ENCODE measurements at regions not wholly inside any gene's neighbourhood (a gene's known extent, or its start where the extent isn't known, plus 50 kb on each side); places are given as distances from the start of the nearest gene placed in this dataset.
"Not testable (repeated sequence)": the region's sequence is repeated elsewhere in the genome, so short reads cannot be mapped to it uniquely, and the experiment has no call there.

DNA sequence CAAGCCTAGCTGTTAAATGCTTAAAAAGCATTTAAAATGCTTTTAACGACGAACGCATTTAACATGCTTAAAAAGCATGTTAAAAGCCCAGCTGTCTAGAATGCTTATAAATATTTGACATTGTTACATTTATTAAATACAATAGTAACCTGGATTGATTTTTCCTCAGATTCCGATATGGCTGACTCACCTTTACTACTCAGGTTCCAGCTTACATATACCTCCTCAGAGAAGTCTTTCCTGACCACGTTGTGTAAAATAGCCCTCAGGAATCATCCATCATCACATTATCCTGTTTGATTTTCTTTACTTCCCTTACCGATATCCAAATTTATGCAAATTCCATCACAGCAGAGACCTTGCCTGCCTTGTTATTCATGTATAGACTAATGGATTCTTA lies 51.4 kb downstream of the SLC41A2 start:
- Histone ChIP-seq H3K27me3 (no peaks in the 10 kb centered on the region), H3K4me1 (no peaks in the 10 kb centered on the region), H3K9me3 (replicated peaks) (no peaks in the 10 kb centered on the region), H3K4me3 (no peak overlapping the region), H3K27ac (no peak overlapping the region), H3K36me3 (no peaks in the 10 kb centered on the region)
- DNase-seq, result no peak

DNA sequence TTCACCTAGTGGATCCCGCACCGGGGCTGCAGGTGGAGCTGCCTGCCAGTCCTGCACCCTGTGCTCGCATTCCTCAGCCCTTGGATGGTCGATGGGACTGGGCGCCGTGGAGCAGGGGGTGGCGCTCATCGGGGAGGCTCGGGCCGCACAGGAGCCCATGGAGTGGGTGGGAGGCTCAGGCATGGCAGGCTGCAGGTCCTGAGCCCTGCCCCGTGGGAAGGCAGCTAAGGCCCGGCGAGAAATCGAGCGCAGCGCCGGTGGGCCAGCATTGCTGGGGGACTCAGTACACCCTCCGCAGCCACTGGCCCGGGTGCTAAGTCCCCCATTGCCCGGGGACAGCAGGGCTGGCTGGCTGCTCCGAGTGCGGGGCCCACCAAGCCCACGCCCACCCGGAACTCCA lies 52.6 kb downstream of the SLC41A2 start:
- H3K36me3 ChIP-seq; H3K27me3 ChIP-seq; H3K27ac ChIP-seq; H3K4me1 ChIP-seq; H3K4me3 ChIP-seq; H3K9me3 ChIP-seq (replicated peaks); DNase-seq: not testable (repeated sequence)

DNA sequence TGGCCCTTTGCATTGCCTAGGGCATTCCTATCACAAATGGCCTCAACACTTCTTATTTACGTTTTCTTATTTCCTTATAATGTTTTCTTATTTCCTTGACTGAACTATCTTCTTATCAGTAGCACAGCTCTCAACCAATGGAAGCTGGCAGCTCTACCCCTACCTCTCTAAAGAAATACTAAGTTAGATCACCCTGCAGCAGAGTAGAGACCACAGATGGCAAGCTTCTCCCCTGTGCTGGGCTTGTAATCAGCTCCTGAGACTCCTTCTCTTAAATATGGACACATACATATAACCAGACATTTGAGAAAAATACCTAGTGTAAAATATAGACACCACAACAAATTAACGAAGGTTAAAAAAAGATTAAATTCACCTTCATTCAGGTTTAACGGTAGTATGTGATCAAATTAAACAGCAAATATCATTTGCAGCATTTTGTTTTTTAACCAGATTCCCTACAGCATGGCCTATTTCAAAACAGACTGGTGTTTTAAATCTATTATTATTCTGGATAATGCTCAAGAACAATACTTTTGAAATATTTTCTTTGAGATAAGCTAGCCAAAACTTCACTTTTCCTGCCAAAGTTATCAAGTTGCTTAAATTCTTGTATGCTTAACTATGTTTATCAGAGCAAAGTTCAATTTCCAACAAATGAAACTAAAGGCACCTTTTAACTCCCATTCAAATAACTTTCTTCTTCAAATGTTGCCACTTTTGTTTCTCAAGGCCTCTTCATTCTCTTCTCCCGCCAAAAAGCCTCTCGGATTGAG lies 54.3 kb downstream of the SLC41A2 start:
- H3K27me3 ChIP-seq, result no peaks in the 10 kb centered on the region
- H3K27ac ChIP-seq, result no peak overlapping the region
- H3K4me1 ChIP-seq, result no peaks in the 10 kb centered on the region
- no peaks in the 10 kb centered on the region for H3K36me3 ChIP-seq
- no peak for DNase-seq
- no peak overlapping the region for H3K4me3 ChIP-seq
- no peaks in the 10 kb centered on the region for H3K9me3 ChIP-seq (replicated peaks)

DNA sequence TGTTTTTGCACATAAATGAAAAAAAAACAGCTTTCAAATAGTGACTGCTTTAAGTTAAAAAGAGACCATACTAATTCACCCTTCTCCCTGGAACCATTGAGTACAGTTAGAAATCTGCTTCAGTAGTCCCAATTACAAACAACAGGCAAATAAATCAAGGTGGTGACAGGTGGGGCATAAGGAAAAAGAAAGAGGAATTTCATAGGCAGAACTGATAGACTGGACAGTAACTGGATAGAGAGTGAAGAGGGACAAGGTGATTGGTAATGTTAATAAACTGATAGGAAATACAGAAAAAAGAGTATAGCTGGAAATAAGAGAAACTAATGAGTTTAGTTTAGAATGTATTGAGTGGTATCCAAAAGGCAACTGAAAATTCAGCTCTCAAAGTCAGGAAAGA lies 56.0 kb downstream of the SLC41A2 start:
- DNase-seq, result no peak

DNA sequence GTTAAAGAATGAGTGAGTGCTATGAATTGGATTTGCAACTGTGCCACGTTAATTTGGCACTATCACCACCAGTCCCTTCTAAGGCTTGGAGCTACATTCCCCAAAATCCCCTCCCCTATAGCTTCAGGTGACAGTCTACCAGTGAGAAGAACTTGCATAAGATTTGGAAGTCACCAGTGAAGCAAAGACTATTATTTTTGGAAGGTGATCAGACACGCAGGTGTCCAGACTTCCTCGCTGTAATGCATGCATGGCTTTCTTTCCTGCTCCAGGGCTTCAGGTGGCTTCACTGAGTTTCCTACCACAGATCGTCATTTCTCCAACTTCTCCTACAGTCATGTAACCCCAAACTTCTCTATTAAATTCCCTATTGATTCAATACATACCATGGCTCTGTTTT lies 61.4 kb downstream of the SLC41A2 start:
- no peaks in the 10 kb centered on the region for H3K9me3 ChIP-seq (replicated peaks)
- H3K27ac ChIP-seq, result no peak overlapping the region
- no peaks in the 10 kb centered on the region for H3K36me3 ChIP-seq
- no peak overlapping the region for H3K4me3 ChIP-seq
- H3K4me1 ChIP-seq, result no peaks in the 10 kb centered on the region
- H3K27me3 ChIP-seq, result no peaks in the 10 kb centered on the region
- no peak for DNase-seq

More for the DNA sequence above, 56.0 kb downstream of the SLC41A2 start:
- no peaks in the 10 kb centered on the region for H3K27me3 ChIP-seq
- no peaks in the 10 kb centered on the region for H3K4me1 ChIP-seq
- H3K36me3 ChIP-seq, result no peaks in the 10 kb centered on the region
- no peak overlapping the region for H3K27ac ChIP-seq
- H3K9me3 ChIP-seq (replicated peaks), result no peaks in the 10 kb centered on the region
- no peak overlapping the region for H3K4me3 ChIP-seq

DNA sequence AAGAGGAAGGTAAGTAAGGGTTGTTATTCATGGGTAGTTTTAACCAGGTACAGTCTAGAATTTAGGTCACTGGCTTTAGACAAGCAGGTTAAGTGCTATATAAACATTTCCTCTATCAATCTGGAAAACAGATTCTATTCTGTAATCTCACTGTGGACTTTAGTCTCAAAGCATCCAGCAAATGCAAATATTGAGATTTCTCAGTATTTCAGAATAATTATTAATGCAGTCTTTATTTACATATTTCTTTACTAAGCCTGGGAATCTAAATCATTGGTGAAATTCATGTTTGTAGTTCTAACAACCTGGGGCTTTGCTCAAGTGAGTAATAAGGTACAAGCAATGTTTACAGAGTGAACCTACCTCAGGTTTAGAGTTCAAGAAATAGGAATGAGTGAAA lies 61.9 kb downstream of the SLC41A2 start:
- no peak overlapping the region for H3K27ac ChIP-seq
- no peaks in the 10 kb centered on the region for H3K36me3 ChIP-seq
- no peaks in the 10 kb centered on the region for H3K27me3 ChIP-seq
- DNase-seq, result no peak
- H3K4me1 ChIP-seq, result no peaks in the 10 kb centered on the region
- no peaks in the 10 kb centered on the region for H3K9me3 ChIP-seq (replicated peaks)
- H3K4me3 ChIP-seq, result no peak overlapping the region

DNA sequence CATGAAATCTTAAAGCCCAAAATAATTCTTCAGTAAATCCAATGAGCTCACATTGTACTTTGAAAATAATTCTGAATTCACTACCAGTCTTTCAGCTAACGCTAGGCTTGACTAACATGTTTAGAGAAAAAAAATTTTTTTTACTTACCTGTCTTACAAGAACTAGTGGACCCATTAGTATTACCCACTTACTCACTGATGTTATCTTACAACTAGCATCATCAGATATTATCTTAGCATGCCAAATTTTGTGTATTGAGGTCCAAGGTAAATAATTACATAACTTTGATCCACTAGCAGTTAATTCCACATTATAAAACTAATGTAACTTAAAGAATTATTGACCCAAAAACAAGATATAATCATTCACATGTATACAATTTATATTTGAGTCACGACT lies 62.7 kb downstream of the SLC41A2 start:
- no peaks in the 10 kb centered on the region for H3K36me3 ChIP-seq
- H3K4me1 ChIP-seq, result no peaks in the 10 kb centered on the region
- H3K27me3 ChIP-seq, result no peaks in the 10 kb centered on the region
- H3K4me3 ChIP-seq, result no peak overlapping the region
- H3K27ac ChIP-seq, result no peak overlapping the region
- DNase-seq, result no peak
- H3K9me3 ChIP-seq (replicated peaks), result no peaks in the 10 kb centered on the region

DNA sequence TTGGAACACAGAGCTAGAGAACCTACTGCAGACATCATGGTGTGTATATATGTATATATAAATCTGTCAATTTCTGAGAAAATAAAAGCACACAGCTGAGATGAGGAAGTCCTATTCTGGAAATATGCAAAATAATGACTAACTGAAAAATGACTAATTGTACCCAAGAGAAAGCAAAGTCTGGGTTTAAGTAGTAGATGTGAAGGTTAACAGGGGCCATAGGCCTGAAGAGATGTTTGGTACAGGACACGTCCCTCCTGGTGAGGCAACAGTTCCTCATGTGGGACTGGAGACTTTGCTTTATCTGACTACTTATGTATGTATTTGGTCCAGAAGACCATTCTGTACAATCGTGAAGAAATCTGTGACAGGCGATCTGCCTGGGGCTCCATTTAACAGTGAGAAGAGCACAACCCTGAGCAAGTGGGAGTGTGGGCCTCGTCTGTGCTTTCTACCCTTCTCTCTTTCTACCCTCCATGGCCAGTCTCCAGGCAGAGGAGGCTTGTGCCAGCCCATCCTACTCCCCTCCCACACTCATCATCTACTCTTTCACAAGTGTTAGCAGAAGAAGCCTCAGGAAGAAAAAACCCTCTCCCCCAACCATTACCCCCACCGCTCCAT lies 67.5 kb downstream of the SLC41A2 start:
- no peaks in the 10 kb centered on the region for H3K9me3 ChIP-seq (replicated peaks)
- no peaks in the 10 kb centered on the region for H3K4me1 ChIP-seq
- H3K27ac ChIP-seq, result no peak overlapping the region
- H3K36me3 ChIP-seq, result no peaks in the 10 kb centered on the region
- no peak for DNase-seq
- H3K4me3 ChIP-seq, result no peak overlapping the region
- no peaks in the 10 kb centered on the region for H3K27me3 ChIP-seq

DNA sequence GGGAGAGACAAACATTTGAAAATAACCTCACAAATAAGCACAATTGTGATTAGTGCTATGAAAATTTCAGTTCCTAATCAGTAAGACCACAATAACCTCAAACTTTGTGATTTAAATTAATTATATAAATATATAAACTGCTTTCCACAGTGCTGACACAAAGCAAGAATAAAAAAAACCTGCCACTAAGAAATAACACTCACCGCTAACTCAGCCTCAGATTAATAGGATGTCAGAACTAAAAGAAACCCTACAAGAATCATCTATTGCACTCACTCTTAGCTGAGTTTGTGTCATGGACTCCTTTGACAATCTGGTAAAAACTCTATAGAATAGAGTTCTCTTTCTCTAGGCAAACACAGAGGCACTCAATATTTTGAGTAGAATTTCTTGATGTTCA lies 68.4 kb downstream of the SLC41A2 start:
- no peak overlapping the region for H3K27ac ChIP-seq
- no peaks in the 10 kb centered on the region for H3K36me3 ChIP-seq
- no peaks in the 10 kb centered on the region for H3K9me3 ChIP-seq (replicated peaks)
- no peak overlapping the region for H3K4me3 ChIP-seq
- DNase-seq, result no peak
- no peaks in the 10 kb centered on the region for H3K27me3 ChIP-seq
- H3K4me1 ChIP-seq, result no peaks in the 10 kb centered on the region

DNA sequence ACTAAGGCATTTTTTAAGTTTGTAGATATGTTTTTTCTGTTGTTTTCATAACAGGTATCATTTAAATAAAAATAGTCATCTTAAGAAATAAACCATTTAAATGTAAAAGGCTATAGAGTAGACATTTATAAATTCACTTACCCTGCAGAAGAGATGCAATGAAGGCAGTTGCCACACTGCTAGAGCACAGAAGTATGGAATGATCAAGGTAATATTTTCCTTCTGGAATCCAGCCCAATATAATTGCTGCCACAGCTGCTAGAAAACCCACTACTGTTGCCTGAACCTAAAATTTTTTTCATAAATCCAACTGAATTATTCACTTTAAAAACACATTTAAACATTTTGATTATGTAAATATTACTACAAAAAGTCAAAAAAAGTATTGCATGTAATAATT lies 69.2 kb downstream of the SLC41A2 start:
- Histone ChIP-seq H3K36me3 (no peaks in the 10 kb centered on the region), H3K27ac (no peak overlapping the region), H3K4me3 (no peak overlapping the region), H3K27me3 (no peaks in the 10 kb centered on the region), H3K9me3 (replicated peaks) (no peaks in the 10 kb centered on the region), H3K4me1 (no peaks in the 10 kb centered on the region)
- no peak for DNase-seq

DNA sequence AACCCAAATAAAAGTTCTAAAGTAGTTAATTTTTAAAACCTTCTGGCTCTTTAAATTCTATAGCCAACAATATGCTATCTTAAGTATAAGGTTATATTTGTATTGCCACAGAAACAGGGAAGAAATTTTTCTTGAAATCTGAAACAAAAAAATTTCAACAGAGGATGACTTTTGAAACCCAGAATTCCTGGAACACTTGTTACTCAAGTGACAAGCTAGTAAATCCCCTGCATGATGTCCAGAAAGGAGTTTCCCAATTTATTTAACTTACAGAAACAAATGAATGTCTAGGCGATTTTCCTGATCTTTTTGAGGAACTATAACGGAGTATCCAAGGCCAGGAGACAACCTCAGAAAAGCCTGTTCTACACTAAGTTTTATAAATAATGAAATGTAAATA lies 69.6 kb downstream of the SLC41A2 start:
- no peaks in the 10 kb centered on the region for H3K9me3 ChIP-seq (replicated peaks)
- H3K27ac ChIP-seq, result no peak overlapping the region
- no peaks in the 10 kb centered on the region for H3K4me1 ChIP-seq
- DNase-seq, result no peak
- no peaks in the 10 kb centered on the region for H3K36me3 ChIP-seq
- H3K4me3 ChIP-seq, result no peak overlapping the region
- no peaks in the 10 kb centered on the region for H3K27me3 ChIP-seq

DNA sequence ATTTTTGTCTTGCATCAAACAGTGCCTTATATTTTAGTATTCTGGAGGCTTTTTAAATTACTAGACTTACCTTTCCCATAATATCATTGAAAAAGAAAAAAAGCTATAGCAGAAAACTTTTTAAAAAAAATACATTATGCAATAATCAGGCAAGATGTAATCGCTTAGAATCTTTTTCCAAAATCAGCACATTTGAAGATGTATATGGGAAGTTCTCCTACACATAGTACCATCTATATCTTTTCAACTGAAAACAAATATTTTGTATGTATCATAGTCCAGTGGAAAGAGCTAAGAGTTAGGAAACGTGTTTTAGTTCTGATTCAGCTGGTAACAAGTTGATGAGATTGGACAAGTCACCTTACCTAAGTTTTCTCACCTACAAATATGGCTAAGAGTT lies 70.6 kb downstream of the SLC41A2 start:
- no peaks in the 10 kb centered on the region for H3K4me1 ChIP-seq
- no peaks in the 10 kb centered on the region for H3K36me3 ChIP-seq
- no peaks in the 10 kb centered on the region for H3K27me3 ChIP-seq
- H3K4me3 ChIP-seq, result no peak overlapping the region
- DNase-seq, result no peak
- no peaks in the 10 kb centered on the region; the same call in 1 of the 2 replicates for H3K9me3 ChIP-seq (replicated peaks)
- H3K27ac ChIP-seq, result no peak overlapping the region

DNA sequence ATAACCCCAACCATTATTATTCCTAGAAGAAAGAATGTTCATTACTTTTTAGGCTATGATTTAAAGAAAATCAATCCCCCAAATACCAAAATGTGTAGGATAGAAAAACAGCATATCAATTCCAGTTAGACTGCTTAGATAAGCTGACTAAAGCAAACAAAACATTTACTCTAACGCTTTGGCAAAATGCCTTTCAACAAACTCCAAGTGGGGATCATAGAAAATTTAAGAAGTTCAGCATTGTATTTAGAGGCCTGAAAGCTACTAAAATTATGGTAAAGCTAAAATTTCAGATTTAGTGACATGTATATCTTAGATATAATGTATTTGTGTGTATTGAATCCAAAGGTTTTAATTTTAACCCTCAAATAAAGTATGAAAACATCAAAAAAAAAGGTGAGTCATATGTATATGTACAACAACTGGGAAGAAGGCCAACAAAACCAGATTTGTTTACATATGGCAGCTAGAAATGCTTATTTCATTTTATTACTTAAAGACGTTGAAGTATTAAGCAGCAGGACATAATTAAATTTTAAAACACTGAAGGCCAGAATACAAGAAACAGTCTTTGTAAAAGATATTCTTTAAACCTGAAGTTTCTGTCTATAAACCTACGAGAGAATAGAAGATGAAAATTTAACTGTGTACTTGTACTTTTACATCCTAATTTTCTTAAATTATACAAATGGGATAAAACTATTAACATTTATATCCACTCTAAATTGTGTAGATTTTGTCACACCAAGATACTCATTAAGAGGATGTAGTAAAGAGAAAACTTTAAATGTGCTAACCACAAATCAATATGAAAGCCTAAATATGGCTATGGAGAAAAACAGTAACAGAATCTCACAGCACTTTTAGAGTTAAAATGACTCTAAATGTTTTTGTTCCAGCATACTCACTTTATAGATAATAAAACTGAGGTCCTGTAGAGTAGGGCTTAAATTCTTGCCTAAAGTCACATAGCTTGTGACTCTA lies 71.4 kb downstream of the SLC41A2 start:
- DNase-seq, result no peak
- no peaks in the 10 kb centered on the region for H3K27me3 ChIP-seq

DNA sequence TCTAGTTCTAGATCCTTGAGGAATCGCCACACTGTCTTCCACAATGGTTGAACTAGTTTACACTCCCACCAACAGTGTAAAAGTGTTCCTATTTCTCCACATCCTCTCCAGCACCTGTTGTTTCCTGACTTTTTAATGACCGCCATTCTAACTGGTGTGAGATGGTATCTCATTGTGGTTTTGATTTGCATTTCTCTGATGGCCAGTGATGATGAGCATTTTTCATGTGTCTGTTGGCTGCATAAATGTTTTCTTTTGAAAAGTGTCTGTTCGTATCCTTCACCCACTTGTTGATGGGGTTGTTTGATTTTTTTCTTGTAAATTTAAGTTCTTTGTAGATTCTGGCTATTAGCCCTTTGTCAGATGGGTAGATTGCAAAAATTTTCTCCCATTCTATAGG lies 79.2 kb downstream of the SLC41A2 start:
- not testable (repeated sequence) for H3K27ac ChIP-seq; H3K9me3 ChIP-seq (replicated peaks); DNase-seq; H3K4me1 ChIP-seq; H3K36me3 ChIP-seq; H3K27me3 ChIP-seq; H3K4me3 ChIP-seq

More for the DNA sequence above, 71.4 kb downstream of the SLC41A2 start:
- Histone ChIP-seq H3K36me3 (no peaks in the 10 kb centered on the region), H3K9me3 (replicated peaks) (no peaks in the 10 kb centered on the region; the same call in 1 of the 2 replicates), H3K4me3 (no peak overlapping the region), H3K27ac (no peak overlapping the region), H3K4me1 (no peaks in the 10 kb centered on the region)

DNA sequence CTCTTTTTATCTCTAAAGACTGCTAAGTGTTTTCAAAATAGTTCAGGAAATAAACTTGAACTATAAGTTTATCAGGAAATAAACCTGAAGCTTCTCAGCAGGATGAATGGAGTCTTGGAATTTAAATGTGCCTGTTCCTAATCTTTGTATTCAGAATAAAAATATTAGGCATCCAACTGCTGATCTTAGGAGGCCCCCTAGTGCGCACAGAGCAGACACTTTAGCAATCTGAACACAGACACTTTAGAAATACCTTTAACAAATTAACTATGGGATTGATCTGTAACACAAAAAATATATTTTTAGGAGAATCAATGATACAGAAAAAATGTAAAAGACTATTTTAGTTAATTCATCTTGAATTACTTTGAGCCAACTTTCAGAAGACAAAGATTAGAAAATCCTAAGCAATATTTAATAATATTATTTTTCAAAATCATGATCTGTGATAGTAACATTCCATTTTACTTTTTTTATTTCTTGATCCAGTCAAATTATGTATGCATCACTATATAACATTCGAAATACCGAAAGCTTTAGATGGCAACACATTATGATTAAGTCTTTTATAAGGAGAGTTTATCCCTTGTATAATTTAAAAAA lies 80.9 kb downstream of the SLC41A2 start:
- no peaks in the 10 kb centered on the region for H3K27me3 ChIP-seq
- H3K9me3 ChIP-seq (replicated peaks), result no peaks in the 10 kb centered on the region
- no peak overlapping the region for H3K27ac ChIP-seq
- peak; percentile 14 to 59 for DNase-seq
- no peaks in the 10 kb centered on the region for H3K36me3 ChIP-seq
- no peak overlapping the region for H3K4me3 ChIP-seq
- peaks cover 4% of the 10 kb centered on the region; the same call in 1 of the 2 replicates for H3K4me1 ChIP-seq

Measured in SJCRH30 (cell line).